Neural crest cell (in vitro differentiated cells): ENCODE measurements at regions not wholly inside any gene's neighbourhood (a gene's known extent, or its start where the extent isn't known, plus 50 kb on each side); places are given as distances from the start of the nearest gene placed in this dataset.
"Not testable (repeated sequence)": the region's sequence is repeated elsewhere in the genome, so short reads cannot be mapped to it uniquely, and the experiment has no call there.

Experiments
- DNase-seq: peaks from one replicate; pipeline ENCODE4 v3.0.0; 2021; ENCODE audit warnings: low read depth, mixed read lengths, low spot score
- H3K27ac Mint-ChIP-seq: one replicate; pipeline ENCODE4 v1.8.0; 2021; ENCODE audit warnings: mild to moderate bottlenecking, mixed read lengths; ENCODE audit not compliant: unreplicated experiment
- H3K27me3 Mint-ChIP-seq: 2 replicates; pipeline ENCODE4 v1.8.0; 2021; ENCODE audit warnings: low read depth, mild to moderate bottlenecking, mixed read lengths
- H3K36me3 Mint-ChIP-seq: 2 replicates; pipeline ENCODE4 v1.8.0; 2021; ENCODE audit warnings: low read depth, mild to moderate bottlenecking, mixed read lengths
- H3K4me1 Mint-ChIP-seq: 2 replicates; pipeline ENCODE4 v1.8.0; 2021; ENCODE audit warnings: mixed read lengths
- H3K4me3 Mint-ChIP-seq: one replicate; pipeline ENCODE4 v1.8.0; 2021; ENCODE audit warnings: mild to moderate bottlenecking, mixed read lengths
- H3K9me3 Mint-ChIP-seq: 2 replicates; pipeline ENCODE4 v1.8.0; 2021; ENCODE audit warnings: mixed read lengths
- TF ChIP-seq, protein P1 (sequence below): fragments of 200-600 bp; sonication (generic); conservative IDR thresholded peaks from 2 replicates; pipeline ENCODE4 v1.5.0; 2021; ENCODE audit warnings: antibody characterized with exemption, mild to moderate bottlenecking

DNA sequence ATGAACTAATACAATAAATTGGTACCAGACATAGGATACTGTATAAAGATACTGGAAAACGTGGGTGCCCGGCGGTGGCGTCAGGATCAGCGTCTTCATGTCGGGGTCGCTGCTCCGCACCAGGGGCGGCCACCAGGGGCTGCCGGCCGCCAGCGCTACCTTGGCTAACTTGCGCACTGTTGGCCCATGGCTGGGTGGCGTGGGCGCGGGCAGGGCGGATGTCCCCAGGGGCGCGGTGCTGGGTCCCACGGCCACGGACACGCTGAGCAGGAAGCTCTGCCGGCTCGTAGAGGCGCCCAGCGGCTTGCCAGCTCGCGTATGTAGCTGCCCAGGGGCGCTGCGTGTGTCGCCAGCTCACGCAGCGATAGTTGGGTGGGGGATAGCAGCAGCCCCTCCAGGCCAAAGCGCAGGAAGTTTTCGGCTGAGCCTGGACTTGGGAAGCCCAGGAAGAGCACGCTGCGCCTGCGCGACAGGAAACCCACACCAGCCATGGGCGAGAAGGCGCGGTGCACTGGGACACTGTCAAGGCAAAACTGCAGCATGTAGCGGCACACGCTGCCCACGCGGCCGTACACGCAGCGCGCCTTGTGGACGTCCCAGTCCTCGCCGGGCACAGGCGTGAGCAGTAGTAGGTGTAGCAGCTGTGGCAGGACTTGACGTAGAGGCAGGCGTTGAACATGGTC lies 299.9 kb downstream of the CCDC74A start:
- TF ChIP-seq, protein P1, sequence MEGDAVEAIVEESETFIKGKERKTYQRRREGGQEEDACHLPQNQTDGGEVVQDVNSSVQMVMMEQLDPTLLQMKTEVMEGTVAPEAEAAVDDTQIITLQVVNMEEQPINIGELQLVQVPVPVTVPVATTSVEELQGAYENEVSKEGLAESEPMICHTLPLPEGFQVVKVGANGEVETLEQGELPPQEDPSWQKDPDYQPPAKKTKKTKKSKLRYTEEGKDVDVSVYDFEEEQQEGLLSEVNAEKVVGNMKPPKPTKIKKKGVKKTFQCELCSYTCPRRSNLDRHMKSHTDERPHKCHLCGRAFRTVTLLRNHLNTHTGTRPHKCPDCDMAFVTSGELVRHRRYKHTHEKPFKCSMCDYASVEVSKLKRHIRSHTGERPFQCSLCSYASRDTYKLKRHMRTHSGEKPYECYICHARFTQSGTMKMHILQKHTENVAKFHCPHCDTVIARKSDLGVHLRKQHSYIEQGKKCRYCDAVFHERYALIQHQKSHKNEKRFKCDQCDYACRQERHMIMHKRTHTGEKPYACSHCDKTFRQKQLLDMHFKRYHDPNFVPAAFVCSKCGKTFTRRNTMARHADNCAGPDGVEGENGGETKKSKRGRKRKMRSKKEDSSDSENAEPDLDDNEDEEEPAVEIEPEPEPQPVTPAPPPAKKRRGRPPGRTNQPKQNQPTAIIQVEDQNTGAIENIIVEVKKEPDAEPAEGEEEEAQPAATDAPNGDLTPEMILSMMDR: no peak
- no peak overlapping the region for H3K4me3 Mint-ChIP-seq

DNA sequence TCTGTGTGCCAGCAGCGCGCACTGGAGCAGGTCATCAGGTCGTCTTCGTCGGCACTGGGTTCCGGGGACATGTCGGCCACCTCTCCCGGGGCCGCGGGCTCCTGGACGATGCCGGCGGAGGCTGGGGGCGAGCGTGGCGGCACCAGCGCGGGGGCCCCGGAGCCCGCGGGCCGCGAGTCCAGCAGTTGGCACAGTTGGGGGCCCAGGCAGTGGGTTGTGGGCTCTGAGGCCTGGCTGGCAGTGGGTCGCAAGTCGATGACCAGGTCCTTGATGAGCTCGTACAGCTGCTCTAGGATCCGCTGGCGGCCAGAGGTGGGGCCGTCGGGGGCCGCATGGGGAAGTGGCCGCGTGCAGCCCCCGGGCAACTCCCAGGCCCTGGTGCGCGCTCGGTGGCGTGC lies 300.5 kb downstream of the CCDC74A start:
- Mint-ChIP-seq H3K27ac (no peak overlapping the region), H3K4me3 (no peak overlapping the region), H3K27me3 (no peaks in the 10 kb centered on the region), H3K9me3 (no peaks in the 10 kb centered on the region), H3K36me3 (peaks cover 2% of the 10 kb centered on the region), H3K4me1 (no peaks in the 10 kb centered on the region)
- TF ChIP-seq, protein P1: no peak
- no peak for DNase-seq

More for the DNA sequence above, 299.9 kb downstream of the CCDC74A start:
- Mint-ChIP-seq H3K27me3 (no peaks in the 10 kb centered on the region), H3K4me1 (no peaks in the 10 kb centered on the region), H3K9me3 (no peaks in the 10 kb centered on the region), H3K36me3 (peaks cover 2% of the 10 kb centered on the region), H3K27ac (no peak overlapping the region)
- DNase-seq: no peak

DNA sequence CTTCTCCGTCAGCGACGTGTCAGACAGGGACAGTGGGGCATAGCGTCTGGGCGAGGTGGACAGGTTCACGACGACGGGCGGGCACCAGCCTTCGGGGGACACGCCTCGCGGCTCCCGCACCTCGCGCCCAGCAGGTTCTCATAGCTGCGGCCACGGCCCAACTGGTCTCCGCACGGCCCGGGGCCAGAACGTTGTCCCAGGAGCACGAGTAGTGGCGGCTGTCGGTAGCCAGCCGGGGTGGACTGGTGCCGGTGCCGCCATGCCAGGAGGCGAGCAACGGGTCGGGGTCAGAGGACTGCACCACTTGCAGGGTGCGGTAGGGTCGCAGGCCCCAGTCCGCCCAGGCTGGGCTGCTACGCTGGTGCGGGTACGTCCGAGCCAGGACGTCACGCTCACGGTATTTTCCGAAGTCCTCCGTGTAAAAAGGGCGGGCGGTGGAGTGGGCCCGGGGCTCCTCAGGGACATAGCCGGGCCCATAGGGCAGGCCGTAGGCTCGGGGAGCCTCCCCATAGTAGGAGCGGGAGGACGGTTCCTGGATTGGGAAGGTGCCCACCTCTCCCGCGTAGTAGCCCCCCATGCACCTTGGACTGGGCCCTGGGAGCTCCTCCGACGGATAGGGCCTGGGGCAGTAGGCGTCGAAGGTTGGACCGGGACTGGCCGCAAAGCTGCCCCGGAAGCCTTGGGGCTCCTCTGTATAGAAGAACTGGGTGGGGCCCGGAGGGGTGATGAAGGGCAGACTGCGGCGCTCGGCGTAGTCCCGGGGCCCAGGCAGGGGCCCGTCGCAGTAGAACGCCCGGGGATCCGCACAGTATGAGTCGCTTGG lies 301.2 kb downstream of the CCDC74A start:
- H3K27me3 Mint-ChIP-seq, H3K9me3 Mint-ChIP-seq: not testable (repeated sequence)

GRCh38 chr2:131829456-131830241 lies 302.0 kb downstream of the CCDC74A start:
- not testable (repeated sequence) for H3K36me3 Mint-ChIP-seq, H3K4me1 Mint-ChIP-seq, DNase-seq, H3K9me3 Mint-ChIP-seq, H3K27me3 Mint-ChIP-seq, H3K27ac Mint-ChIP-seq, H3K4me3 Mint-ChIP-seq

More for the DNA sequence above, 301.2 kb downstream of the CCDC74A start:
- H3K4me3 Mint-ChIP-seq, DNase-seq, H3K27ac Mint-ChIP-seq, H3K4me1 Mint-ChIP-seq, H3K36me3 Mint-ChIP-seq: not testable (repeated sequence)

GRCh38 chr2:131830242-131830945 lies 302.7 kb downstream of the CCDC74A start:
- H3K4me1 Mint-ChIP-seq, H3K9me3 Mint-ChIP-seq, DNase-seq, H3K27me3 Mint-ChIP-seq, H3K4me3 Mint-ChIP-seq, H3K36me3 Mint-ChIP-seq, H3K27ac Mint-ChIP-seq: not testable (repeated sequence)

GRCh38 chr2:131830946-131831310 lies 303.2 kb downstream of the CCDC74A start:
- H3K36me3 Mint-ChIP-seq: not testable (repeated sequence)

DNA sequence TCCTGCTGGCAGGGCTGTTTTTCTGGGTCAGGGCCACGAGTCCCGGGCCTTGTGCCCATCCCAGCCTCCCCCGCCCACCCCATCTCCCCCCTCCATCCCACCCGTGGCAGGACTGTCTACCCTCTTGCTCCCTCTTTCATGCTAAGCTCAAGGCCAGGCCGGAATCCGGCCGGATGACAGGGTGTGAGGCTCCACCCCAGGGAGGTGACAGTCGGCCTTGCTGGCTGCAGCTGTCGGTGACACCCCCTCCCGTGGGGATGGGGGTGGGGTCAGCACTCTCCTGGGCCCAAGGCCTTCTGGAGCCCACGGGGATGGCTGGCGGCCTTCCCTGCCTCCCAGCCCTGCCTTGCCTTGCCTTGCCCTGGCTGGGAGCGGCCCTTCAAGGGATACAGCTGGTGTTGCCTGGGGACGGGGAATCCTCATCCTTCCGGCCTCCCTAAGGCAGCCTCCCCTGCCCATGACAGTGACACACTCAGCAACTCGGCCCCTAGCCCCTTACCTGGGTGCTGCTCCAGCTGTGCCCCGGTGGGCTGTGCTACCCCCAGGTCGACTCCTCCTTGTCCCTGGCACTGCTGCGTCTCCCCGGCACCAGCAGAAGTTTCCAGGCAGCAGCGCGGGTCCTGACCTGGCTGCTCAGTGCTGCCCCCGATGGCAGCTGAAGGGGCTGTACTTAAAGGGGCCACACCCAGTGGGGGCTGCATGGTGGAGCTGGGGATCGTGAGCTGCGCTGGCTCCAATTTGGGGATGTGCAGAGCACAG lies 303.9 kb downstream of the CCDC74A start:
- H3K27ac Mint-ChIP-seq, H3K27me3 Mint-ChIP-seq, DNase-seq, H3K4me1 Mint-ChIP-seq, H3K4me3 Mint-ChIP-seq, H3K9me3 Mint-ChIP-seq, H3K36me3 Mint-ChIP-seq: not testable (repeated sequence)

More at GRCh38 chr2:131830946-131831310, 303.2 kb downstream of the CCDC74A start:
- not testable (repeated sequence) for H3K27me3 Mint-ChIP-seq, H3K4me3 Mint-ChIP-seq, H3K9me3 Mint-ChIP-seq, H3K4me1 Mint-ChIP-seq, DNase-seq, H3K27ac Mint-ChIP-seq

GRCh38 chr2:131832209-131832780 lies 304.6 kb downstream of the CCDC74A start:
- not testable (repeated sequence) for H3K4me1 Mint-ChIP-seq, H3K4me3 Mint-ChIP-seq, H3K36me3 Mint-ChIP-seq, H3K9me3 Mint-ChIP-seq, H3K27me3 Mint-ChIP-seq, DNase-seq, H3K27ac Mint-ChIP-seq

- not testable (repeated sequence) for H3K27ac Mint-ChIP-seq, H3K36me3 Mint-ChIP-seq, H3K4me3 Mint-ChIP-seq, DNase-seq, H3K4me1 Mint-ChIP-seq, H3K27me3 Mint-ChIP-seq, H3K9me3 Mint-ChIP-seq
Measured at GRCh38 chr2:131832917-131833316, 305.2 kb downstream of the CCDC74A start.
